MM.1S (cell line): ENCODE measurements at regions not wholly inside any gene's neighbourhood (a gene's known extent, or its start where the extent isn't known, plus 50 kb on each side); places are given as distances from the start of the nearest gene placed in this dataset.

Source experiments
- DNase-seq: peaks from one replicate; pipeline ENCODE4 v3.0.0-alpha.2; 2015
- H2AFZ ChIP-seq: fragments of 300-600 bp; sonication (generic); 2 replicates; pipeline ENCODE4 v1.6.0; 2016; ENCODE audit warnings: antibody characterized with exemption, low read length
- H3F3A ChIP-seq: fragments of 300-600 bp; sonication (generic); 2 replicates; pipeline ENCODE4 v1.6.1; 2016; ENCODE audit warnings: mild to moderate bottlenecking, antibody characterized with exemption, low read length, moderate library complexity, mixed read lengths; ENCODE audit not compliant: insufficient read depth
- H3K27ac ChIP-seq: fragments of 300-600 bp; sonication (generic); 2 replicates; pipeline ENCODE4 v1.5.1; 2016; ENCODE audit warnings: mild to moderate bottlenecking, low read length
- H3K27me3 ChIP-seq: fragments of 300-600 bp; sonication (generic); replicated peaks from 2 replicates; pipeline ENCODE4 v1.6.0; 2016; ENCODE audit warnings: low read length; ENCODE audit not compliant: insufficient read depth
- H3K36me3 ChIP-seq: fragments of 300-600 bp; sonication (generic); replicated peaks from 2 replicates; pipeline ENCODE4 v1.6.1; 2016; ENCODE audit warnings: mild to moderate bottlenecking, low read length, mixed read lengths; ENCODE audit not compliant: insufficient read depth
- H3K4me1 ChIP-seq: fragments of 300-600 bp; sonication (generic); 2 replicates; pipeline ENCODE4 v1.6.1; 2016; ENCODE audit warnings: low read length, mixed read lengths
- H3K4me2 ChIP-seq: fragments of 300-600 bp; sonication (generic); 2 replicates; pipeline ENCODE4 v1.6.0; 2016; ENCODE audit warnings: low read depth, low read length
- H3K4me3 ChIP-seq: fragments of 300-600 bp; sonication (generic); 2 replicates; pipeline ENCODE4 v1.5.1; 2016; ENCODE audit warnings: low read length, mixed read lengths
- H3K79me2 ChIP-seq: fragments of 300-600 bp; sonication (generic); 2 replicates; pipeline ENCODE4 v1.6.1; 2016; ENCODE audit warnings: mixed run types, low read length, mixed read lengths
- H3K9ac ChIP-seq: fragments of 300-600 bp; sonication (generic); 2 replicates; pipeline ENCODE4 v1.6.1; 2016; ENCODE audit warnings: low read length, mixed read lengths
- H3K9me2 ChIP-seq: fragments of 300-600 bp; sonication (generic); replicated peaks from 2 replicates; pipeline ENCODE4 v1.6.1; 2016; ENCODE audit warnings: mild to moderate bottlenecking, low read length, mixed read lengths; ENCODE audit not compliant: insufficient read depth
- H3K9me3 ChIP-seq: fragments of 300-600 bp; sonication (generic); replicated peaks from 2 replicates; pipeline ENCODE4 v1.6.1; 2016; ENCODE audit warnings: mild to moderate bottlenecking, low read length, mixed read lengths; ENCODE audit not compliant: insufficient read depth
- H4K20me1 ChIP-seq: fragments of 300-600 bp; sonication (generic); 2 replicates; pipeline ENCODE4 v1.6.1; 2016; ENCODE audit warnings: mild to moderate bottlenecking, low read length, moderate library complexity, mixed read lengths; ENCODE audit not compliant: insufficient read depth
- EZH2 ChIP-seq: fragments of 300-600 bp; sonication (generic); optimal IDR thresholded peaks from 2 replicates; pipeline ENCODE3; 2017; ENCODE audit warnings: low read depth, mild to moderate bottlenecking, antibody characterized with exemption, low read length, mixed read lengths
- EZH2phosphoT487 ChIP-seq: fragments of 300-600 bp; sonication (generic); IDR thresholded peaks from 2 replicates; pipeline ENCODE4 v1.6.1; 2018; ENCODE audit warnings: antibody characterized with exemption, low read length
- TF ChIP-seq, protein P1 (sequence below): fragments of 300-600 bp; sonication (generic); IDR thresholded peaks from 2 replicates; pipeline ENCODE4 v1.5.1; 2016; ENCODE audit warnings: antibody characterized with exemption, low read length, mixed read lengths

DNA sequence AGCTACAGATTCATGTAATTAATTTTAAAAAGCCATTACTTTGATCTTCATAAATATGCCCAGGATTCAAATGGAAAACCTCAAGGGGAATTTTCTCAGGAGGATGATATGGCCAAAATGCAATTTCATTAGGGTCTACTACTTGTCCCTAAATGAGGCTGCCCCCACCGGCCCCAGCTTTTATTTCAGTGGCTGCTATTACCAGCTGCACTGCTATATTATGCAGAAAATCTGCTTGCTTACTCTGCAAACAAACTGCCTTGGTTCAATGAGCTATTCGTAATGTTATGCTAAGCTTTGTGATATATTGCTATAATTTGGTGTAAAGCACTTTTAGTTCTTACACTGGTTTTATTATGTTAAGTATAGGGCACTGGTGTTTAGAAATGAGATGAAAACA lies 137.3 kb upstream of the TMTC4 start:
- Histone ChIP-seq H3K79me2 (no peaks in the 10 kb centered on the region), H3K27ac (no peak overlapping the region), H3K36me3 (no peaks in the 10 kb centered on the region), H3K9me3 (no peaks in the 10 kb centered on the region), H3K4me2 (no peak overlapping the region), H3F3A (no peaks in the 10 kb centered on the region), H3K9me2 (no peaks in the 10 kb centered on the region), H4K20me1 (no peaks in the 10 kb centered on the region), H2AFZ (no peak overlapping the region), H3K4me3 (no peak overlapping the region), H3K4me1 (no peaks in the 10 kb centered on the region), H3K9ac (no peak overlapping the region), H3K27me3 (no peaks in the 10 kb centered on the region)
- no peak for DNase-seq
- TF ChIP-seq, protein P1, sequence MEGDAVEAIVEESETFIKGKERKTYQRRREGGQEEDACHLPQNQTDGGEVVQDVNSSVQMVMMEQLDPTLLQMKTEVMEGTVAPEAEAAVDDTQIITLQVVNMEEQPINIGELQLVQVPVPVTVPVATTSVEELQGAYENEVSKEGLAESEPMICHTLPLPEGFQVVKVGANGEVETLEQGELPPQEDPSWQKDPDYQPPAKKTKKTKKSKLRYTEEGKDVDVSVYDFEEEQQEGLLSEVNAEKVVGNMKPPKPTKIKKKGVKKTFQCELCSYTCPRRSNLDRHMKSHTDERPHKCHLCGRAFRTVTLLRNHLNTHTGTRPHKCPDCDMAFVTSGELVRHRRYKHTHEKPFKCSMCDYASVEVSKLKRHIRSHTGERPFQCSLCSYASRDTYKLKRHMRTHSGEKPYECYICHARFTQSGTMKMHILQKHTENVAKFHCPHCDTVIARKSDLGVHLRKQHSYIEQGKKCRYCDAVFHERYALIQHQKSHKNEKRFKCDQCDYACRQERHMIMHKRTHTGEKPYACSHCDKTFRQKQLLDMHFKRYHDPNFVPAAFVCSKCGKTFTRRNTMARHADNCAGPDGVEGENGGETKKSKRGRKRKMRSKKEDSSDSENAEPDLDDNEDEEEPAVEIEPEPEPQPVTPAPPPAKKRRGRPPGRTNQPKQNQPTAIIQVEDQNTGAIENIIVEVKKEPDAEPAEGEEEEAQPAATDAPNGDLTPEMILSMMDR = no peak
- no peak for TF ChIP-seq EZH2phosphoT487
- TF ChIP-seq EZH2 = no peak

DNA sequence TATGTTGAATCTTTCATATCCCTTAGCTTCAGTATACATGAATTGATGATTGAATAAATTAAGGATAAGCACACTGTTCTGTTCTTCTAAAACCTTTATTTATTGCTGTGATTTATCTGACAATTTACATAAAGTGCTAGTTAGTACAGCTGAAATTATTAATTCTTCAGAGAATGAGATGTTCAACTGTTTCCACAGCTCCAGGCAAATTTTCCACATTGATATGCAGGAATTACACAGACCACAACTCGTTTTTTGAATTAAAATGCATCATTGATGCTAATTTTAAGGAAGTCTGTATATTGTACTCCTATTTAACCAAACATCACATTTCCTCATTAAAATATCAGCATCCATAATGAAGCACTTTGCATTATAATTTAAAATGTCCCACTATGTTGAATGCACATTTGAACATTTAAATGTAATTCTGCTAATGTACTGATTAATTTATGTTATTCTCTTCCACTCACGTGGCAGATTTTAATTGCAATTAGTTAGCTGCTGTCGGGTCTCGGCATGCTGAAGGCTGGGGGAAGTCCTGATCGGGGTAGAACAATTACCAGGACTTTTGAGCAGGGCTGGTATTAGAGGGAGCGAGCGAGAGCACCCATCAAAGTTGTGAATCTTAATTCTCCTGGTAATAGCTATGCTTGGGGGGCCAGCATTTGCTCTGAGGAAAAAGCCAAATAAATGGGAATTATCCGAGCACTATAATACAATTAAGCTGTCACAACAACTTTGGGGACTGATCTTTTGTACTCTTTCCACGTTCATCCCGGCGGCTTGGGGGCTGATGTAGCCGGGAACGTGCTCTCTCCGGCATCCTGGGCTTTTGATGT lies 136.7 kb upstream of the TMTC4 start:
- TF ChIP-seq EZH2phosphoT487 (no peak), EZH2 (no peak)
- TF ChIP-seq, protein P1 = no peak
- Histone ChIP-seq H2AFZ (no peak overlapping the region), H3K27me3 (no peaks in the 10 kb centered on the region), H3K4me3 (no peak overlapping the region), H3K79me2 (no peaks in the 10 kb centered on the region), H3K4me1 (no peaks in the 10 kb centered on the region), H3F3A (no peaks in the 10 kb centered on the region), H3K36me3 (no peaks in the 10 kb centered on the region), H3K9me3 (no peaks in the 10 kb centered on the region), H3K9ac (no peak overlapping the region), H3K4me2 (no peak overlapping the region), H3K27ac (no peak overlapping the region), H3K9me2 (no peaks in the 10 kb centered on the region), H4K20me1 (no peaks in the 10 kb centered on the region)
- no peak for DNase-seq

DNA sequence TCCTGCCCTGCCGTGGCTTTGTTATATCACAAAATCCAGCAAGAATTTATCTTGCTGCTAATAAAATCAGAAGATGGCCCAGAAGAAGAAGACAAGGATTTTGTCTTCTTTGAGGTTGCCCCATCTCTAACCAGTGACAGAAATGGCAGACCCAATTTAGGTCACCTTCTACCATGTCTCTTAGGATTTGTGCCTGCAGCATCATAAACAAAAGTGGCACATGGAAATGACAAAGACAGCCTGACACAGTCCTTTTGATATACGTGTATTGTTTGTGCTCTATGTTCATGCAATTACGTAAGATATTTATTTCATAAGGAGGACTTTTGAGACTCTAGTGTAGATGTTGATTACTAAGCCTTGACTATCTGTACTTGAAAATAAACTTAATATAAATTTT lies 135.9 kb upstream of the TMTC4 start:
- no peaks in the 10 kb centered on the region for H3K36me3 ChIP-seq
- no peaks in the 10 kb centered on the region for H3K27me3 ChIP-seq
- no peak overlapping the region for H2AFZ ChIP-seq
- no peak for DNase-seq
- no peak overlapping the region for H3K9ac ChIP-seq
- H3K79me2 ChIP-seq = no peaks in the 10 kb centered on the region
- no peaks in the 10 kb centered on the region for H3K9me2 ChIP-seq
- TF ChIP-seq EZH2 (no peak), EZH2phosphoT487 (no peak)
- TF ChIP-seq, protein P1 = no peak
- H3K4me3 ChIP-seq = no peak overlapping the region
- no peaks in the 10 kb centered on the region for H4K20me1 ChIP-seq
- H3K4me2 ChIP-seq = no peak overlapping the region
- no peaks in the 10 kb centered on the region for H3F3A ChIP-seq
- H3K27ac ChIP-seq = no peak overlapping the region
- H3K4me1 ChIP-seq = no peaks in the 10 kb centered on the region
- no peaks in the 10 kb centered on the region for H3K9me3 ChIP-seq
